Right atrium auricular region (tissue), 2 donors: ENCODE measurements at regions not wholly inside any gene's neighbourhood (a gene's known extent, or its start where the extent isn't known, plus 50 kb on each side); places are given as distances from the start of the nearest gene placed in this dataset.

Experiments used
- DNase-seq: peaks from one replicate; pipeline ENCODE4 v3.0.0-alpha.2; 2019; ENCODE audit warnings: low spot score
- H3K27ac ChIP-seq, 2 donors: fragments of 200-600 bp; sonication (generic); 1 replicate in 1 of 2; 2 replicates in 1 of 2; pipeline ENCODE4 v1.5.1; 2016 to 2019
- H3K27me3 ChIP-seq, 2 donors: fragments of 200-600 bp; sonication (generic); one replicate each; pipeline versions ENCODE4 v1.5.1 to v1.6.0; 2017 to 2019
- H3K36me3 ChIP-seq: fragments of 200-600 bp; sonication (generic); one replicate; pipeline ENCODE4 v1.5.1; 2016
- H3K4me1 ChIP-seq, 2 donors: fragments of 200-600 bp; sonication (generic); one replicate each; pipeline versions ENCODE4 v1.5.1 to v1.6.0; 2017 to 2019
- H3K4me3 ChIP-seq, 2 donors: fragments of 200-600 bp; sonication (generic); 1 replicate in 1 of 2; 2 replicates in 1 of 2; pipeline ENCODE4 v1.5.1; 2017 to 2019; ENCODE audit warnings: mild to moderate bottlenecking in 1 of 2, moderate library complexity in 1 of 2
- H3K9me3 ChIP-seq, 2 donors: fragments of 200-600 bp; sonication (generic); one replicate each; pipeline ENCODE4 v1.5.1; 2019
- TF ChIP-seq, protein P1 (sequence below), 2 donors: fragments of 200-600 bp; sonication (generic); IDR thresholded peaks; one replicate each; pipeline ENCODE4 v1.5.1; 2019; ENCODE audit warnings: antibody characterized with exemption in 2 of 2

GRCh38 chrX:13397878-13398818 is 78.3 kb upstream of the ATXN3L start:
- Histone ChIP-seq H3K36me3 (no peaks in the 10 kb centered on the region), H3K9me3 (no peaks in the 10 kb centered on the region), H3K4me3 (no peak overlapping the region), H3K27me3 (no peaks in the 10 kb centered on the region), H3K27ac (peak overlapping the region in 1 of 2 donors; percentile 24), H3K4me1 (no peaks in the 10 kb centered on the region)
- peak; percentile 83 for DNase-seq
- TF ChIP-seq, protein P1, sequence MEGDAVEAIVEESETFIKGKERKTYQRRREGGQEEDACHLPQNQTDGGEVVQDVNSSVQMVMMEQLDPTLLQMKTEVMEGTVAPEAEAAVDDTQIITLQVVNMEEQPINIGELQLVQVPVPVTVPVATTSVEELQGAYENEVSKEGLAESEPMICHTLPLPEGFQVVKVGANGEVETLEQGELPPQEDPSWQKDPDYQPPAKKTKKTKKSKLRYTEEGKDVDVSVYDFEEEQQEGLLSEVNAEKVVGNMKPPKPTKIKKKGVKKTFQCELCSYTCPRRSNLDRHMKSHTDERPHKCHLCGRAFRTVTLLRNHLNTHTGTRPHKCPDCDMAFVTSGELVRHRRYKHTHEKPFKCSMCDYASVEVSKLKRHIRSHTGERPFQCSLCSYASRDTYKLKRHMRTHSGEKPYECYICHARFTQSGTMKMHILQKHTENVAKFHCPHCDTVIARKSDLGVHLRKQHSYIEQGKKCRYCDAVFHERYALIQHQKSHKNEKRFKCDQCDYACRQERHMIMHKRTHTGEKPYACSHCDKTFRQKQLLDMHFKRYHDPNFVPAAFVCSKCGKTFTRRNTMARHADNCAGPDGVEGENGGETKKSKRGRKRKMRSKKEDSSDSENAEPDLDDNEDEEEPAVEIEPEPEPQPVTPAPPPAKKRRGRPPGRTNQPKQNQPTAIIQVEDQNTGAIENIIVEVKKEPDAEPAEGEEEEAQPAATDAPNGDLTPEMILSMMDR (IDR thresholded peaks at IDR 0.05), result no peak

GRCh38 chrX:13396924-13397323 is 77.1 kb upstream of the ATXN3L start:
- TF ChIP-seq, protein P1 (IDR thresholded peaks at IDR 0.05), result no peak
- no peaks in the 10 kb centered on the region for H3K9me3 ChIP-seq

DNA sequence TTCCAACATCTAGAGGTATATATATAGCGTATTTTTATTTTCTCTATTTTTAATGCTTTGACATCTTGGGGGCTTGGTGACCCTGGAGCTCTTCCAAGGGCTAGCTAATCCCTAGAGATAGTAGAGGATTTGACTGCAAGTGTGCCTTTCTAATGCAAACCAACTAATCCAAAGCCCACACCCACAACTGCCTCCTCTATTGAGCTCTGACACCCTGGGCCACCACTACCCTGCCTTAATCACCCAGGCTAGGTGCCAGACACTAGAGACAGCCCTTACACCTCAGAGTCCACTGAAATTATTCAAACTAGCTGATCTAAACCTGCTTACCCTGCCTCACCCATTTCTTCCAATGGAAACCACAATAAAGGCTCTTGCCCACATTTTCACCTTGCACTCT is 69.6 kb upstream of the ATXN3L start:
- TF ChIP-seq, protein P1 (IDR thresholded peaks at IDR 0.05), result no peak
- H3K27me3 ChIP-seq, result no peaks in the 10 kb centered on the region
- H3K27ac ChIP-seq, result no peak overlapping the region
- no peaks in the 10 kb centered on the region for H3K4me1 ChIP-seq
- no peaks in the 10 kb centered on the region for H3K9me3 ChIP-seq
- no peaks in the 10 kb centered on the region for H3K36me3 ChIP-seq
- DNase-seq, result no peak
- no peak overlapping the region for H3K4me3 ChIP-seq

More at GRCh38 chrX:13396924-13397323, 77.1 kb upstream of the ATXN3L start:
- H3K36me3 ChIP-seq, result no peaks in the 10 kb centered on the region
- H3K4me3 ChIP-seq, result no peak overlapping the region
- no peaks in the 10 kb centered on the region for H3K27me3 ChIP-seq
- no peak for DNase-seq
- H3K4me1 ChIP-seq, result no peaks in the 10 kb centered on the region
- no peak overlapping the region for H3K27ac ChIP-seq

DNA sequence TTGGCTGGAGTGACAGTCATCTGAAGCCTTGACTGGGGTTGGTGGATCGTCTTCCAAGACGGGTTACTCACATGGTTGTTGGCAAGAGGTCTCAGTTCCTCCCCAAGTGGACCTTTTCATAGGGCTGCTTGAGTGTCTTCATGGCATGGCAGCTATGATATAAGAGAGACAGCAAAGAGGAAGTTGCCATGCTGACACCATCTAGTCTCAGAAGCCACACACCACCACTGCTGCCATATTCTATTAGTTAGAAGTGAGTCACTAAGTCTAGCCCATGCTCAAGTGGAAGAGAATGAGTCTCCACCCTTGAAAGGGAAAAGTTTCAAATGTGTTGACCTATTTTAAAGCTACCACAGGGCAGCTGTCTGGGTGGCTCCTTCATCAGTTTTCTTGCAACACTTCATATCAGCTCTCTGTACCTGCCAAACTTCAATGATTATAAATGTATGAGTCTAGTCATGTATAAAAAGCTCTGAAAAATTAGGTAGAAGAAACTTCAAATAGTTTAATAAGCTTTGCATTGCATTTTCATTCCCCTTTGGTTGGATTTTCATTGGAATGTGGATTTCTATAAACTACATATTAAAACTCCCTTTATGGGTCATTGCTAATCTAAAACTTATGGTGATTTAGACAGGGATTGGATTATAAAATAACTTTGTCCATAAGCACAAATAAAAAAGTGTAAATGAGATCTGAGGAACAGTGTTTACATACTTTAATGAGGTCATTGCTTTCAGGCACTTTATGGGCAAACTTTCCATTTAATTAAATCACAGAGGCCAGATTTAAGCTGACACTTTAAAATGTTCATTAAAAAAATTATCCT is 68.0 kb upstream of the ATXN3L start:
- Histone ChIP-seq H3K36me3 (no peaks in the 10 kb centered on the region), H3K4me3 (no peak overlapping the region), H3K9me3 (no peaks in the 10 kb centered on the region), H3K4me1 (no peaks in the 10 kb centered on the region), H3K27me3 (no peaks in the 10 kb centered on the region), H3K27ac (no peak overlapping the region)
- DNase-seq, result no peak
- TF ChIP-seq, protein P1 (IDR thresholded peaks at IDR 0.05), result no peak

GRCh38 chrX:13386636-13387035 is 66.8 kb upstream of the ATXN3L start:
- H3K4me3 ChIP-seq, result no peak overlapping the region
- H3K9me3 ChIP-seq, result no peaks in the 10 kb centered on the region
- TF ChIP-seq, protein P1 (IDR thresholded peaks at IDR 0.05), result no peak
- H3K27ac ChIP-seq, result no peak overlapping the region
- no peaks in the 10 kb centered on the region for H3K36me3 ChIP-seq
- H3K4me1 ChIP-seq, result no peaks in the 10 kb centered on the region
- no peaks in the 10 kb centered on the region for H3K27me3 ChIP-seq
- no peak for DNase-seq
